Loucy (cell line): ENCODE measurements at regions not wholly inside any gene's neighbourhood (a gene's known extent, or its start where the extent isn't known, plus 50 kb on each side); places are given as distances from the start of the nearest gene placed in this dataset.

Experiments
- EZH2phosphoT487 ChIP-seq: fragments of 200-600 bp; IDR thresholded peaks from 2 replicates; pipeline ENCODE4 v1.6.1; 2018; ENCODE audit warnings: antibody characterized with exemption, mild to moderate bottlenecking, moderate library complexity, borderline replicate concordance
- TF ChIP-seq, protein P1 (sequence below): fragments of 200-600 bp; sonication (generic); conservative IDR thresholded peaks from 2 replicates; pipeline ENCODE4 v1.5.1; 2014; ENCODE audit warnings: mild to moderate bottlenecking, antibody characterized with exemption, low read length

DNA sequence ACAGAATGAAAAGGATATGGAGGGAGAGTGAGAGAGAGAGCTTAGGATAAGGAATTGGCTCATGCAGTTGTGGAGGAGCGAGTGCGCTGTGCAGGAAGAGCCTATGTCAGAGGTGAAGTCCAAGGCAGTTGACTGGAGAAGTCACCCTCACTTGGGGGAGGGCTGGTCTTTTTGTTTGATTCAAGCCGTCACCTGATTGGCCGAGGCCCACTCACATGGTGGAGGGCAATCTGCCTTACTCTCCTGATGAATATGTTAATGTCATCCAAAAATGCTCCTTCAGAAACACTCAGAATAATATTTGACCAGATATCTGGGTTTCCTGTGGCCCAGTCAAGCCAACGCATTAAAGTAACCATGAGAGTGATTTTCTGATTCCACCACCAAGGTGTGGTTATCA, 131.7 kb downstream of the KATNIP start:
- TF ChIP-seq, protein P1, sequence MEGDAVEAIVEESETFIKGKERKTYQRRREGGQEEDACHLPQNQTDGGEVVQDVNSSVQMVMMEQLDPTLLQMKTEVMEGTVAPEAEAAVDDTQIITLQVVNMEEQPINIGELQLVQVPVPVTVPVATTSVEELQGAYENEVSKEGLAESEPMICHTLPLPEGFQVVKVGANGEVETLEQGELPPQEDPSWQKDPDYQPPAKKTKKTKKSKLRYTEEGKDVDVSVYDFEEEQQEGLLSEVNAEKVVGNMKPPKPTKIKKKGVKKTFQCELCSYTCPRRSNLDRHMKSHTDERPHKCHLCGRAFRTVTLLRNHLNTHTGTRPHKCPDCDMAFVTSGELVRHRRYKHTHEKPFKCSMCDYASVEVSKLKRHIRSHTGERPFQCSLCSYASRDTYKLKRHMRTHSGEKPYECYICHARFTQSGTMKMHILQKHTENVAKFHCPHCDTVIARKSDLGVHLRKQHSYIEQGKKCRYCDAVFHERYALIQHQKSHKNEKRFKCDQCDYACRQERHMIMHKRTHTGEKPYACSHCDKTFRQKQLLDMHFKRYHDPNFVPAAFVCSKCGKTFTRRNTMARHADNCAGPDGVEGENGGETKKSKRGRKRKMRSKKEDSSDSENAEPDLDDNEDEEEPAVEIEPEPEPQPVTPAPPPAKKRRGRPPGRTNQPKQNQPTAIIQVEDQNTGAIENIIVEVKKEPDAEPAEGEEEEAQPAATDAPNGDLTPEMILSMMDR, result no peak
- TF ChIP-seq EZH2phosphoT487, result no peak
